SK-N-SH (cell line): ENCODE measurements at regions not wholly inside any gene's neighbourhood (a gene's known extent, or its start where the extent isn't known, plus 50 kb on each side); places are given as distances from the start of the nearest gene placed in this dataset.

ENCODE experiments used
- CTCF ChIA-PET: fragments of 300-600, 350-600 bp; formaldehyde crosslinking; extraction: SDS; loops from one replicate; lab custom pipeline; 2021; lab: Yijun Ruan, JAX
- POLR2A ChIA-PET: fragments of 350-600 bp; sonication (Branson Sonifier 250); formaldehyde crosslinking; extraction: SDS; loops from one replicate; lab custom pipeline; 2020; ENCODE audit warnings: antibody characterized with exemption, inconsistent platforms; lab: Yijun Ruan, JAX
- DNase-seq: peaks from one replicate; pipeline ENCODE4 v3.0.0; 2012
- H2AFZ ChIP-seq: fragments of 200-600 bp; sonication (generic); 2 replicates; pipeline ENCODE4 v1.8.1; 2016; ENCODE audit warnings: antibody characterized with exemption, mild to moderate bottlenecking, low read depth
- H3F3A ChIP-seq: fragments of 200-600 bp; sonication (generic); replicated peaks from 2 replicates; pipeline ENCODE3; 2016; ENCODE audit warnings: antibody characterized with exemption, mild to moderate bottlenecking; ENCODE audit not compliant: insufficient read depth
- H3K27ac ChIP-seq, 2 experiments: fragments of 200-500 bp in 1 of 2; fragments of 200-600 bp in 1 of 2; sonication (Bioruptor generic) in 1 of 2; sonication (generic), shearing (Covaris generic) in 1 of 2; 2 replicates each; pipeline versions ENCODE4 v1.5.1 to v1.6.1; 2014 to 2016; ENCODE audit warnings: low read depth in 2 of 2, inconsistent platforms in 1 of 2, low read length in 1 of 2, mild to moderate bottlenecking in 1 of 2, mixed read lengths in 1 of 2
- H3K27me3 ChIP-seq: fragments of 200-600 bp; sonication (generic), shearing (Covaris generic); 2 replicates; pipeline ENCODE4 v1.6.1; 2016; ENCODE audit warnings: mixed run types; ENCODE audit not compliant: insufficient read depth
- H3K36me3 ChIP-seq, 2 experiments: fragments of 200-500 bp in 1 of 2; fragments of 200-600 bp in 1 of 2; sonication (Bioruptor generic) in 1 of 2; sonication (generic) in 1 of 2; replicated peaks in 1 of 2; 2 replicates each; pipeline versions ENCODE3 to v1.5.1; 2014 to 2016; ENCODE audit warnings: low read length in 1 of 2, mild to moderate bottlenecking in 1 of 2; ENCODE audit not compliant: insufficient read depth in 2 of 2, control insufficient read depth in 1 of 2
- H3K4me1 ChIP-seq, 2 experiments: fragments of 200-500 bp in 1 of 2; fragments of 200-600 bp in 1 of 2; sonication (Bioruptor generic) in 1 of 2; sonication (generic), shearing (Covaris generic) in 1 of 2; 2 replicates each; pipeline versions ENCODE4 v1.5.1 to v1.6.1; 2014 to 2016; ENCODE audit warnings: low read depth in 1 of 2, low read length in 1 of 2, mixed run types in 1 of 2; ENCODE audit not compliant: insufficient read depth in 2 of 2, control insufficient read depth in 1 of 2
- H3K4me2 ChIP-seq: fragments of 200-600 bp; sonication (generic), shearing (Covaris generic); 2 replicates; pipeline ENCODE4 v1.6.1; 2017; ENCODE audit warnings: mixed run types
- H3K4me3 ChIP-seq, 2 experiments: fragments of 200-500 bp in 1 of 2; fragments of 200-600 bp in 1 of 2; sonication (Bioruptor generic) in 1 of 2; sonication (generic), shearing (Covaris generic) in 1 of 2; 2 replicates each; pipeline versions ENCODE4 v1.5.1 to v1.8.1; 2014 to 2016; ENCODE audit warnings: low read depth in 2 of 2, inconsistent platforms in 1 of 2, low read length in 1 of 2, mild to moderate bottlenecking in 1 of 2, mixed read lengths in 1 of 2, moderate library complexity in 1 of 2
- H3K79me2 ChIP-seq: fragments of 200-600 bp; sonication (generic); 2 replicates; pipeline ENCODE4 v1.8.1; 2017; ENCODE audit warnings: mild to moderate bottlenecking; ENCODE audit not compliant: insufficient read depth
- H3K9ac ChIP-seq: fragments of 200-600 bp; sonication (generic); 2 replicates; pipeline ENCODE4 v1.6.1; 2017; ENCODE audit warnings: mixed run types
- H3K9me2 ChIP-seq: fragments of 200-600 bp; sonication (generic); 2 replicates; pipeline ENCODE4 v1.6.1; 2017; ENCODE audit warnings: mixed run types
- H3K9me3 ChIP-seq: fragments of 200-600 bp; sonication (generic); 2 replicates; pipeline ENCODE4 v1.6.1; 2017; ENCODE audit warnings: mixed run types, mild to moderate bottlenecking, moderate library complexity
- H4K20me1 ChIP-seq: fragments of 200-600 bp; sonication (generic); 2 replicates; pipeline ENCODE4 v1.6.1; 2017; ENCODE audit warnings: mild to moderate bottlenecking, mixed run types; ENCODE audit not compliant: insufficient read depth
- CHD2 ChIP-seq: fragments of 150-350 bp; IDR thresholded peaks from 2 replicates; pipeline ENCODE4 v1.6.1; 2018; ENCODE audit warnings: low read length; ENCODE audit not compliant: partially characterized antibody
- ELF1 ChIP-seq: IDR thresholded peaks from 2 replicates; pipeline ENCODE4 v1.4.0; 2012
- EZH2phosphoT487 ChIP-seq: fragments of 200-600 bp; sonication (generic); IDR thresholded peaks from 2 replicates; pipeline ENCODE4 v1.6.1; 2017; ENCODE audit warnings: low read depth, mixed run types, mild to moderate bottlenecking, antibody characterized with exemption, moderate library complexity, borderline replicate concordance
- FOXJ3 ChIP-seq: sonication (generic); formaldehyde crosslinking; IDR thresholded peaks from 2 replicates; pipeline ENCODE4 v1.5.1; 2020; ENCODE audit warnings: mild to moderate bottlenecking, missing genetic modification reagents
- MEF2A ChIP-seq: IDR thresholded peaks from 2 replicates; pipeline ENCODE4 v1.4.0; 2012; ENCODE audit warnings: low read depth, borderline replicate concordance
- NFIC ChIP-seq: IDR thresholded peaks from 2 replicates; pipeline ENCODE4 v1.4.0; 2012; ENCODE audit warnings: borderline replicate concordance
- POLR2AphosphoS5 ChIP-seq: IDR thresholded peaks from 2 replicates; pipeline ENCODE4 v1.6.1; 2012; ENCODE audit warnings: low read depth, low read length
- RAD21 ChIP-seq: IDR thresholded peaks from 2 replicates; pipeline ENCODE4 v1.6.1; 2012; ENCODE audit warnings: mild to moderate bottlenecking, low read length
- RFX5 ChIP-seq: IDR thresholded peaks from 2 replicates; pipeline ENCODE4 v1.6.1; 2012; ENCODE audit warnings: mild to moderate bottlenecking, improper control_type of control experiment, low read length
- RXRA ChIP-seq: IDR thresholded peaks from 2 replicates; pipeline ENCODE4 v1.4.0; 2012; ENCODE audit warnings: low read depth, mild to moderate bottlenecking, borderline replicate concordance
- SIN3A ChIP-seq: IDR thresholded peaks from 2 replicates; pipeline ENCODE4 v1.6.1; 2012; ENCODE audit warnings: low read depth, mild to moderate bottlenecking, low read length, moderate library complexity, borderline replicate concordance
- TCF12 ChIP-seq: IDR thresholded peaks from 2 replicates; pipeline ENCODE4 v1.4.0; 2012
- YY1 ChIP-seq: IDR thresholded peaks from 2 replicates; pipeline ENCODE4 v1.4.0; 2012; ENCODE audit warnings: low read depth, mild to moderate bottlenecking
- WGBS: methylation state at CpG from one replicate; pipeline ENCODE4 v1.1.6; 2017; ENCODE audit warnings: low lambda C conversion rate; 5-methylcytosine and 5-hydroxymethylcytosine counted together
- TF ChIP-seq, protein P1 (sequence below): fragments of 200-600 bp; sonication (generic); IDR thresholded peaks from 2 replicates; pipeline ENCODE4 v1.6.1; 2017; ENCODE audit warnings: antibody characterized with exemption, mild to moderate bottlenecking, moderate library complexity
- TF ChIP-seq, protein P2 (sequence below): IDR thresholded peaks from 2 replicates; pipeline ENCODE4; 2012

DNA sequence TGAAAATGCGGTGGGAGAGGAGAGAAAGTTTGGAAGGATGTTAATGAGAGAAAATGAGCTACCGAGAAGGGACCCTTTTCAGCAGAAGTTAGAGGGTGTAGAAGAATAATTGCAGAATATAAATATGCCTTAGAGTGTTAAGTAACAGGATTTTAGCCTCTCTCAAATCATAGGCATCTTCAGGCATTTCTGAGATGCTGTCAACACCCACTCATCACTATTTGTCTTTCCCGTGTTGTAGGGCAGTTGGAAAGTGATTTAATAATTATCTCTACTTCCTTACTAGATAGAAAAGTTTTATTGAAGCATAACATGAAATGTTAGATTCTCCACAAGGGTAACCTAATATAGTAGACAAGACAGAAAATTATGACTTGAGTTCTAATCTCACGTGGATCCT, 96.4 kb upstream of the RGS4 start:
- Histone ChIP-seq H3K9me3 (no peaks in the 10 kb centered on the region), H3F3A (peaks cover 16% of the 10 kb centered on the region), H3K79me2 (no peaks in the 10 kb centered on the region), H4K20me1 (no peaks in the 10 kb centered on the region), H3K4me1 (peaks cover 7 to 8% of the 10 kb centered on the region in 2 experiments; a peak in 3 of 4 replicates), H3K4me2 (no peak overlapping the region), H3K9me2 (no peaks in the 10 kb centered on the region), H3K36me3 (no peaks in the 10 kb centered on the region), H2AFZ (no peak overlapping the region; the same call in 1 of the 2 replicates), H3K27ac (peak overlapping the region; percentile 80 to 93; a peak in 3 of 4 replicates), H3K27me3 (no peaks in the 10 kb centered on the region), H3K9ac (peak overlapping the region; percentile 36; the same call in 1 of the 2 replicates), H3K4me3 (no peak overlapping the region)
- DNase-seq = no peak
- TF ChIP-seq YY1 (no peak), FOXJ3 (CRISPR knock-in tag) (no peak), NFIC (no peak)
- TF ChIP-seq, protein P1, sequence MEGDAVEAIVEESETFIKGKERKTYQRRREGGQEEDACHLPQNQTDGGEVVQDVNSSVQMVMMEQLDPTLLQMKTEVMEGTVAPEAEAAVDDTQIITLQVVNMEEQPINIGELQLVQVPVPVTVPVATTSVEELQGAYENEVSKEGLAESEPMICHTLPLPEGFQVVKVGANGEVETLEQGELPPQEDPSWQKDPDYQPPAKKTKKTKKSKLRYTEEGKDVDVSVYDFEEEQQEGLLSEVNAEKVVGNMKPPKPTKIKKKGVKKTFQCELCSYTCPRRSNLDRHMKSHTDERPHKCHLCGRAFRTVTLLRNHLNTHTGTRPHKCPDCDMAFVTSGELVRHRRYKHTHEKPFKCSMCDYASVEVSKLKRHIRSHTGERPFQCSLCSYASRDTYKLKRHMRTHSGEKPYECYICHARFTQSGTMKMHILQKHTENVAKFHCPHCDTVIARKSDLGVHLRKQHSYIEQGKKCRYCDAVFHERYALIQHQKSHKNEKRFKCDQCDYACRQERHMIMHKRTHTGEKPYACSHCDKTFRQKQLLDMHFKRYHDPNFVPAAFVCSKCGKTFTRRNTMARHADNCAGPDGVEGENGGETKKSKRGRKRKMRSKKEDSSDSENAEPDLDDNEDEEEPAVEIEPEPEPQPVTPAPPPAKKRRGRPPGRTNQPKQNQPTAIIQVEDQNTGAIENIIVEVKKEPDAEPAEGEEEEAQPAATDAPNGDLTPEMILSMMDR = no peak
- TF ChIP-seq, protein P2, sequence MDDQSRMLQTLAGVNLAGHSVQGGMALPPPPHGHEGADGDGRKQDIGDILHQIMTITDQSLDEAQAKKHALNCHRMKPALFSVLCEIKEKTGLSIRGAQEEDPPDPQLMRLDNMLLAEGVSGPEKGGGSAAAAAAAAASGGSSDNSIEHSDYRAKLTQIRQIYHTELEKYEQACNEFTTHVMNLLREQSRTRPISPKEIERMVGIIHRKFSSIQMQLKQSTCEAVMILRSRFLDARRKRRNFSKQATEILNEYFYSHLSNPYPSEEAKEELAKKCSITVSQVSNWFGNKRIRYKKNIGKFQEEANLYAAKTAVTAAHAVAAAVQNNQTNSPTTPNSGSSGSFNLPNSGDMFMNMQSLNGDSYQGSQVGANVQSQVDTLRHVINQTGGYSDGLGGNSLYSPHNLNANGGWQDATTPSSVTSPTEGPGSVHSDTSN = 0 out of 2 replicates have a peak, but pooled peaks have one; percentile 5
- ChIA-PET POLR2A (no interaction called here), CTCF (no interaction called here)
- 62% methylated on average over 4 of the region's 4 CpGs for WGBS

DNA sequence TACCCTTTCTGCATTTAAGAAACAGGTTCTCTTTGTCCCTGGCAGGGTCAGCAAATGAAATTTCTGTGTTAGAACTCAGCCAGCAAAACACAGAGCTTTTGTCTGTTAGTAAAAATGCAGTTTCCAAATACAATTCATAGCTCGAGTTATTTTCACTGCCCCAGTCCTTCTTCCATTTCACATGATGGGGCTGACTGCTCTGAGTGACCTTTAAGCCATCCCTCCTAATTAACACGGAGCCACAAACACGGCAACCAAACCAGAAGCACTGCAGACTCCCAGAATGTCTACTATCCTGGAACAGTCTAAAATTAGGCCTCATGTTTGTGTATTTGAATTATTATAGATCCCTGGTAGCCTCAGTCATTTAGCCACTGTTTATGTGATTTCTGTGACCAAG, 99.1 kb upstream of the RGS4 start:
- CTCF ChIA-PET = no interaction called here
- Histone ChIP-seq H3K4me2 (no peak overlapping the region), H3F3A (peaks cover 16% of the 10 kb centered on the region), H3K27ac (no peak overlapping the region), H3K79me2 (no peaks in the 10 kb centered on the region), H4K20me1 (no peaks in the 10 kb centered on the region), H3K9me2 (no peaks in the 10 kb centered on the region), H3K9me3 (no peaks in the 10 kb centered on the region), H3K36me3 (no peaks in the 10 kb centered on the region), H3K4me3 (no peak overlapping the region), H2AFZ (peak overlapping the region; percentile 22; the same call in 1 of the 2 replicates), H3K9ac (no peak overlapping the region), H3K27me3 (no peaks in the 10 kb centered on the region), H3K4me1 (peaks cover 7 to 8% of the 10 kb centered on the region in 2 experiments; a peak in 3 of 4 replicates)
- 65% methylated on average over 3 of the region's 3 CpGs for WGBS
- POLR2A ChIA-PET = interaction anchor here (1.1 kb wide), 1 partner anchor 99 kb away, joined by 4 read pairs; the partner anchor contains the start of gene RGS4
- TF ChIP-seq TCF12 = no peak
- no peak for TF ChIP-seq RAD21
- TF ChIP-seq, protein P2 = no peak
- no peak for DNase-seq

DNA sequence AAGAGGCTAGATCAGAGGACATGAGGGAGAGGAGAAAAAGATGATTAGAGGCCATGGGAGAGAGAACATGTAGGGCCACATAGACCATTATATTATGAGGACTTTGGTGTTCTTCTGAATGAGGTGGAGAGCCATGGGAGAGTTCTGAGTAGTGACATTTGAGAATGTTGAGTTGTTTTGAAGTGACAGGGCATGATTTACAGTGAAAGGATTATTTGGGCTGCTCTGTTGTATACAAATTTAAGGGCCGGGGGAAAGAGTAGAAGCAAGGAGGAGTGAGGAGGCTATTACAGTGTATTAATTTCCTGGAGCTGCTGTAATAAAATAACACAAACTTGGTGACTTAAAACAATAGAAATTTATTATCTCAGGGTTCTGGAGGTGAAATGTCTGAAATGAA, 102.5 kb upstream of the RGS4 start:
- POLR2A ChIA-PET = no interaction called here
- H4K20me1 ChIP-seq = no peaks in the 10 kb centered on the region
- no peaks in the 10 kb centered on the region for H3K27me3 ChIP-seq
- H3K9me2 ChIP-seq = no peaks in the 10 kb centered on the region
- no peak for DNase-seq
- no peak overlapping the region for H3K4me2 ChIP-seq
- no peaks in the 10 kb centered on the region for H3F3A ChIP-seq
- no peaks in the 10 kb centered on the region for H3K79me2 ChIP-seq
- no peak overlapping the region for H3K27ac ChIP-seq
- H3K4me1 ChIP-seq = peaks cover 0 to 2% of the 10 kb centered on the region in 2 experiments; a peak in 2 of 4 replicates
- no peak overlapping the region for H3K4me3 ChIP-seq
- CTCF ChIA-PET = no interaction called here
- TF ChIP-seq MEF2A (no peak), RFX5 (no peak), CHD2 (no peak), RXRA (no peak), EZH2phosphoT487 (no peak), SIN3A (no peak), ELF1 (no peak), POLR2AphosphoS5 (no peak)
- H3K9ac ChIP-seq = no peak overlapping the region
- H2AFZ ChIP-seq = no peak overlapping the region
- 0 out of 2 replicates have a peak, but pooled peaks cover 12% of the 10 kb centered on the region for H3K9me3 ChIP-seq
- no peaks in the 10 kb centered on the region for H3K36me3 ChIP-seq
- 79% methylated on average over 1 of the region's 1 CpG for WGBS
